Activated naive CD4-positive, alpha-beta T cell treated with anti-CD3 and anti-CD28 coated beads, Interleukin-2, amount 50 U/mL, for 24 hours (primary cell): ENCODE measurements at regions not wholly inside any gene's neighbourhood (a gene's known extent, or its start where the extent isn't known, plus 50 kb on each side); places are given as distances from the start of the nearest gene placed in this dataset.

Experiments used
- H3K27ac Mint-ChIP-seq: one replicate; pipeline ENCODE4 v1.8.0; 2021; ENCODE audit warnings: mild to moderate bottlenecking, mixed read lengths
- H3K27me3 Mint-ChIP-seq: one replicate; pipeline ENCODE4 v1.8.0; 2021; ENCODE audit warnings: mixed read lengths
- H3K36me3 Mint-ChIP-seq: one replicate; pipeline ENCODE4 v1.8.0; 2021; ENCODE audit warnings: mixed read lengths
- H3K4me1 Mint-ChIP-seq: one replicate; pipeline ENCODE4 v1.8.0; 2021; ENCODE audit warnings: mixed read lengths
- H3K4me3 Mint-ChIP-seq: one replicate; pipeline ENCODE4 v1.8.0; 2021; ENCODE audit warnings: mild to moderate bottlenecking, mixed read lengths
- H3K9me3 Mint-ChIP-seq: one replicate; pipeline ENCODE4 v1.8.0; 2021; ENCODE audit warnings: mixed read lengths

DNA sequence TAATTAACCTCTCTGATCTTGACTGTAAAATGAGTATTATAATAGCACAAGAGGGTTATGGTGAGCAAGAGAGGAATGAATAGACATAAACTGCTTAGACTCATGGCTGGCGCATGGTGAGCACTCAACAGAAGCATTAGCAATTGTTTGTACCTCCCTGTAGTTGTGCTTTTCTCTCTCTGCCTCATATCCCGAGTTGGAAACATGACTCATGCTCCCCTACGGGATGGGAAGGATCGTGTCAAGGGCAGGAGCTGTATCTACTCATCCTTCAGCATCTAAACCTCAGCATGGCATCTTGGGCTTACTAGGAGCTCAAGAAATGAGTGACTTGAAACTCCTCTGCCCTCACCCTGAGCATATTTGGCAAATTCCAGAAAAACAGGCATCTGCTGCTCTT is 299.6 kb downstream of the MAP2K4 start:
- Mint-ChIP-seq H3K36me3 (no peaks in the 10 kb centered on the region), H3K9me3 (peaks cover 9% of the 10 kb centered on the region), H3K4me3 (no peak overlapping the region), H3K27me3 (no peaks in the 10 kb centered on the region), H3K4me1 (no peaks in the 10 kb centered on the region), H3K27ac (no peak overlapping the region)

DNA sequence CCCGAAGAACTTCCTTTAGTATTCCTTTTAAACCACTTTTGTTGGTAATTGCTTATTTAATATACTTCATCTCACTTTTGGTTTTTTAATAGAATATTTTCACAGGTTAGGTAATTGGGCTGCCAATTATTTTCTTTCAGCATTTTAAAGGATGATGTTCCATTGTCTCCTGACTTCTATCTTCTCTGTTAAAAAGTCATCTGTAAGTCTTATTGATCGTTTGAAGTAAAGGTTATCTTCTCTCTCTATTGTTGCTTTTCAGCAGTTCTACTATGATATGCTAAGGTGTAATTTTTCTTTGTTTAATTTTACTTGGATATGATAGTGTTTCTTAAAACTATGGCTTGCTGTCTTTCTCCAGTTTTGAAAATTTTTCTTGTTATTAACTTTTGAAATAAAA is 307.5 kb downstream of the MAP2K4 start:
- H3K27me3 Mint-ChIP-seq, result no peaks in the 10 kb centered on the region
- peaks cover 3% of the 10 kb centered on the region for H3K36me3 Mint-ChIP-seq
- no peaks in the 10 kb centered on the region for H3K4me1 Mint-ChIP-seq
- no peak overlapping the region for H3K4me3 Mint-ChIP-seq
- H3K9me3 Mint-ChIP-seq, result peaks cover 26% of the 10 kb centered on the region
- H3K27ac Mint-ChIP-seq, result no peak overlapping the region

DNA sequence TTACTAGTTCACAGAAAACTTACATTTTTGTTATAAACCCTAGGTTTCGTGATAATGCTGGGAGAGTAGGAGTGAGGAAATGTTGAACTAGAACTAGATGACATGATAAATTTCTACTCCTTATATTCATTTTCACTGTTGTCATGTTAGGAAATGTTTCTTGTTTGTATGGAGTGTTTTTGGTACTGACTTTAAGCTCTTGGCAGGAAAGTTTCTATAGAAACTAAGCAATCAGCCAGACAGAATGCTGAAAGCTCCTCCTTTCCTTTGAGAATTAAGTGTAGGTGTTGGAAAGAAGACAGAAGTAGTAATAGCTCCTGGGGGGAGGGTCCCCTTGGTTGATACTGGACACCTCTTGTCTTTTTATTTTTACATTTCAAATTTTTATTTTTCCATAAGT is 309.8 kb downstream of the MAP2K4 start:
- Mint-ChIP-seq H3K27ac (no peak overlapping the region), H3K27me3 (no peaks in the 10 kb centered on the region)

DNA sequence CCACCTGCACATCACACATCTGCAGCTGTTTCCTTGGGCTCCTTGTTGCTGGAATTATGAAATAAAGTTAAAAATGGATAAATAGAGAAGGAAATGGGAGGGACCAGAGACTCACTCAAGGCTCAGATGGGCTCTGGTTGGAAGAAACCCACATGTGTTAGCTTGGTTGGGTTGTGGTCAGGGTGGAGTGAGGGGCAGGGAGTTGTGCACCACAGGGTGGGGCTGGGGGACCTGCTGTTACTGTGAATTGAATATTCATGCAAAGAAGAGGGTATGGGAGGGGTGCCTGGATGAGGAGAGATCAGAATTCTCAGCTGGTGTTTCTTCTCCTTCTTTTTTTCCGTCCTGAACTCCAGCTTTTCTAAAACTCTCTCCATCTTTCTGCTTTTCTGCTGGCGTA is 320.7 kb downstream of the MAP2K4 start:
- H3K9me3 Mint-ChIP-seq, result peaks cover 5% of the 10 kb centered on the region
- H3K27me3 Mint-ChIP-seq, result peaks cover 1% of the 10 kb centered on the region
- no peak overlapping the region for H3K27ac Mint-ChIP-seq
- no peaks in the 10 kb centered on the region for H3K4me1 Mint-ChIP-seq
- H3K4me3 Mint-ChIP-seq, result no peak overlapping the region
- no peaks in the 10 kb centered on the region for H3K36me3 Mint-ChIP-seq

More for the DNA sequence above, 309.8 kb downstream of the MAP2K4 start:
- peaks cover 3% of the 10 kb centered on the region for H3K36me3 Mint-ChIP-seq
- H3K4me1 Mint-ChIP-seq, result no peaks in the 10 kb centered on the region
- H3K4me3 Mint-ChIP-seq, result no peak overlapping the region
- peaks cover 26% of the 10 kb centered on the region for H3K9me3 Mint-ChIP-seq

- Mint-ChIP-seq H3K4me3 (no peak overlapping the region), H3K9me3 (peaks cover 5% of the 10 kb centered on the region), H3K4me1 (no peaks in the 10 kb centered on the region), H3K27ac (no peak overlapping the region), H3K36me3 (no peaks in the 10 kb centered on the region), H3K27me3 (peaks cover 1% of the 10 kb centered on the region)
Observed at GRCh38 chr17:12342161-12342560, 321.5 kb downstream of the MAP2K4 start.

DNA sequence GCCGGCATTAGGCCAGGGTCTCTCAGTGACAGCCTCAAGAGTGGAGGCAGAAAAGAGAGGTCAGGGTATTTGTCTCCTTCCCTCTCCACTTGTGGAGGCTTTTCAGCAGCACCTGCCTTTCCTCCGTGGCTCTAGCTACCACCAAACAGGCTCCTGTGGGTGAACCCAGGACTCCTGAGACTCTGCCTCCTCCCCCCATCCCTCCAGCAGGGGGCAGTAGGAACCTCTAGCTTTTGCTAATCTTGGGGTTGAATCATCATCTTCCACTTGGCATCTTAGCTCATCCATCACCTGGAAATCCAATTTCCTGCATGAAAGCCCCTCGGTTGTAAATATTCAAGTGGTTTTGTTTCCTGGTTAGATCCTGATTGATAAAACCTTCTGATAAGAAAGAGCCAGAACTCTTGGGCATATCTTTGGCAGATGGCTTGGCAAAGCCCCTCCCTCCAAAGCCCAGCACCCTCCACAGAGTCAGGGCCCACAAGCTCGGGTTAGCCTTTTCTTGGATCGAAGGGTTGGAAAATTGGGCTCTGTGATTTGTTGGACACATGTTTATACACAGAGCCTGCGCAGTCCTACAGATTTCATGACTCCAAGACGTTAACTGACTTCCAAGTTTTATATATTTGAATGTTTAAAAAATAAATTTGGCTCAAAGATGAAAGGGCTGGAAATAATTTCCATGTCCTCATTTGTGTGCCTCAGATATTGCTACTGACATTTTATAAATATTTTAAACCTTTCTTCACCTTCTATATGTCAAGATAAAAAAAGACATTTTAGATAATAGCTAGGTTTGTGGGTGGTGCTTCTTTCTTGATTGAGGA is 322.1 kb downstream of the MAP2K4 start:
- no peaks in the 10 kb centered on the region for H3K4me1 Mint-ChIP-seq
- H3K36me3 Mint-ChIP-seq, result no peaks in the 10 kb centered on the region
- peaks cover 1% of the 10 kb centered on the region for H3K27me3 Mint-ChIP-seq
- H3K9me3 Mint-ChIP-seq, result peaks cover 5% of the 10 kb centered on the region
- H3K4me3 Mint-ChIP-seq, result no peak overlapping the region
- H3K27ac Mint-ChIP-seq, result no peak overlapping the region

GRCh38 chr17:12348476-12348875 is 317.2 kb upstream of the MYOCD start:
- Mint-ChIP-seq H3K27me3 (no peaks in the 10 kb centered on the region), H3K36me3 (no peaks in the 10 kb centered on the region), H3K4me1 (no peaks in the 10 kb centered on the region), H3K4me3 (no peak overlapping the region), H3K9me3 (peaks cover 16% of the 10 kb centered on the region), H3K27ac (no peak overlapping the region)

- no peaks in the 10 kb centered on the region for H3K36me3 Mint-ChIP-seq
- no peaks in the 10 kb centered on the region for H3K27me3 Mint-ChIP-seq
- H3K27ac Mint-ChIP-seq, result no peak overlapping the region
- peaks cover 16% of the 10 kb centered on the region for H3K9me3 Mint-ChIP-seq
- H3K4me1 Mint-ChIP-seq, result no peaks in the 10 kb centered on the region
- no peak overlapping the region for H3K4me3 Mint-ChIP-seq
Observed at GRCh38 chr17:12349297-12349696, 316.4 kb upstream of the MYOCD start.

DNA sequence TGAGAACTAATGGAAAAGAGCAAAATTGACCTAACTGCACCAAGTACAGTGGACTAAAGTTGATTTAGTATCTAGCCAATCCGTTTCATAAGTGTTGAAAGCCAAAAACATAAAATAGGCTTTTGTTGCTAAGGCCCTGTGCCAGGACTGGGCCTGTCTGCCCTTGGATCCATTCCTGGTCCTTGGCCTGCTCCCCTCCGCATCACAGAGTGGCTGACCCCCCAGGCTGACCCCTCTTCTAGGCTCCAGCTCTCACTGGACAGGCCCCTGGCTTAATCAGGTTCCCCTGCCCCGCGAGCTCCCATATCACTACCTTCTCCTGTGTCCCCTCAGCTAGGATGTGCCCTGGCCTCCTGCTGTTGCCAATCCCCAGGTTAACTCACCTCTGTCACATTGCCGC is 313.6 kb upstream of the MYOCD start:
- Mint-ChIP-seq H3K27me3 (no peaks in the 10 kb centered on the region), H3K9me3 (peaks cover 15% of the 10 kb centered on the region), H3K36me3 (no peaks in the 10 kb centered on the region), H3K4me3 (no peak overlapping the region), H3K4me1 (no peaks in the 10 kb centered on the region), H3K27ac (no peak overlapping the region)

GRCh38 chr17:12357600-12357999 is 308.1 kb upstream of the MYOCD start:
- Mint-ChIP-seq H3K27me3 (no peaks in the 10 kb centered on the region), H3K36me3 (no peaks in the 10 kb centered on the region), H3K27ac (no peak overlapping the region), H3K9me3 (peaks cover 9% of the 10 kb centered on the region), H3K4me3 (no peak overlapping the region), H3K4me1 (no peaks in the 10 kb centered on the region)

- no peak overlapping the region for H3K4me3 Mint-ChIP-seq
- H3K4me1 Mint-ChIP-seq, result no peaks in the 10 kb centered on the region
- H3K27ac Mint-ChIP-seq, result no peak overlapping the region
- no peaks in the 10 kb centered on the region for H3K36me3 Mint-ChIP-seq
- no peaks in the 10 kb centered on the region for H3K27me3 Mint-ChIP-seq
- peaks cover 9% of the 10 kb centered on the region for H3K9me3 Mint-ChIP-seq
Observed at GRCh38 chr17:12358477-12358876, 307.2 kb upstream of the MYOCD start.

DNA sequence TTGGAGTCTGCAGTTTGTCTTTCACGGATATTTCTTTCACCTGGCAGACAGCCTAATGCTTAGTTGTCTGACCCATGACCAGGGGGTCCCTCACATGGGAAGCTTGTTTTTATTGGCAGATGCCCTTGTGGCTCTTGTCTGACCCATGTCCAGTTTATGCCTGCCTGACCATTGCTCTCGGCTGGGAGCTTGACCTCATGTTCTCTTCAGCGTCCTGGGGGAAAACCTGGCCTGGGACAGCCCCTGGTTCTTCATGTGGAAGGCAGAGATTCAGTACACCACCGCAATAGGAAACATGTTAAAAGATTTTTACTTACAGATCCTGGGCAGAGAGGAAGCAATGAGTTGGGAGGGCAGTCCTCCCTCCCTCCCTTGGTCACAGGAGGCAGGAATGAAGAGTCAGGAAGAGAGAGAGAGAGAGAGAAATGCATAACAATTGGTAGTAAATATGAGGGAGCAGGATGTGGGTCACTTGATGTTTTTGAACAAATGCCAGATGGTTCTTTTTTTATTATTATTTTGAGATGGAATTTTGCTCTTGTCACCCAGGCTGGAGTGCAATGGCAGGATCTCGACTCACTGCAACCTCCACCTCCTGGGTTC is 302.7 kb upstream of the MYOCD start:
- H3K27me3 Mint-ChIP-seq, result no peaks in the 10 kb centered on the region
- peaks cover 5% of the 10 kb centered on the region for H3K9me3 Mint-ChIP-seq
- no peaks in the 10 kb centered on the region for H3K4me1 Mint-ChIP-seq
- no peaks in the 10 kb centered on the region for H3K36me3 Mint-ChIP-seq
- H3K4me3 Mint-ChIP-seq, result no peak overlapping the region
- no peak overlapping the region for H3K27ac Mint-ChIP-seq

DNA sequence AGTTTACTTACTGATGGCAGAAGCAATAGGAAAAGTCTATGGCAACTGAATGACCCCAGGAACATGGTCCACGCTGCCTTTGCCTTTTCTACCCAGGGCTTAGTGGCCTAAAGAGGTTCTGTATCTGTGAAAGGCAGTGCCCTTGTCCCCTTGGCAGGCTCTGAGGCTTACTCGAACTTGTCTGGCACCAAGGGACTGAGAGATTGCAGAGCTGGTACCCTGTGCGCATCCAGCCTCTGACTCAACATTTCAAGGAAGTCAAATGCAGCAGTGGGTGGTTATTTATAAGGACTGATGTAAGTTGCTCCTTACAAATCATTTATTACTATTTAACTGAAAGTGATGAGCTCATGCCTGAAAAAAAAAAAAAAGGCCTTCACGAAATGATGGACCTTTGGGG is 299.9 kb upstream of the MYOCD start:
- Mint-ChIP-seq H3K4me3 (no peak overlapping the region), H3K36me3 (no peaks in the 10 kb centered on the region), H3K27ac (no peak overlapping the region), H3K4me1 (no peaks in the 10 kb centered on the region), H3K9me3 (peaks cover 5% of the 10 kb centered on the region), H3K27me3 (peaks cover 2% of the 10 kb centered on the region)

DNA sequence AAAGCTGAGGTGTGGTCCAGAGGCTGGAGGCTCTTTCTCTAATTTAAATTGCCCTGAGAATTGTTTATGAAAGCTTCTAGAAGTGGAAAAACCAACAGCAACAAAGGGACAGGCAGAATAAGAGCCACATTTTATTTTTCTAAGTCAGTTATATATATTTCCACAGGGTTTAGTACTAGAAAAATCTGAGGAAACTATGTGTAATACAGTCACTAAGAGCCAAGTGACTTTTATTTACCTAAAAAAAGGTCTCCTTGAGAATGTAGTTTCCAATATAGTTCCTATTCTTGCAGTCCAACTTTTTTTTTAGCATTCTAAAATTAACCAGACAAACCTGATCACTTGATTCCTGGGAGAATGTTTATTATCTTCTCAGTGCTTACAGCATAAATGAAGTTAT is 296.6 kb upstream of the MYOCD start:
- Mint-ChIP-seq H3K27ac (no peak overlapping the region), H3K9me3 (peaks cover 5% of the 10 kb centered on the region), H3K4me1 (no peaks in the 10 kb centered on the region), H3K36me3 (no peaks in the 10 kb centered on the region), H3K27me3 (peaks cover 2% of the 10 kb centered on the region), H3K4me3 (no peak overlapping the region)

- Mint-ChIP-seq H3K9me3 (no peaks in the 10 kb centered on the region), H3K27ac (peak overlapping the region; percentile 26), H3K36me3 (no peaks in the 10 kb centered on the region), H3K4me3 (no peak overlapping the region), H3K4me1 (no peaks in the 10 kb centered on the region), H3K27me3 (no peaks in the 10 kb centered on the region)
Observed at GRCh38 chr17:12376276-12376675, 289.4 kb upstream of the MYOCD start.

DNA sequence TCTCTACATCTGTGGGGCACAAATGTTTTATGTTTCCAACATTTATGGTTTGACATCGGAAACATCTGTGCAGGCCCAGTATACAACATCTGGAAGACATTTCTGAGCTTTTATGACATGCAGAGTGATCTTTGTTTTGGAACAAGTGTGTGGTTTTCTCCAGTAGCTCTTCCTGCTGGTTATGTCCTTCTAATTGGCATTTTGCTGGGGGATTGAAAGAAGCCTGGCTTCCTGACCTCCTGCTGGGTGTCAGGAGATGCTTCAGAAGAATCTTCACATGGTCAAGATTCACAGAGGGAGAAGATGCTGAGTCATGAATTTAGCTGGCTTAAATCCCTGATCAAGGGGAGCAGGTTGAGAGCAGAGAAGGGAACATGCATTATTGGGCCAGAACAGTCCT is 279.5 kb upstream of the MYOCD start:
- Mint-ChIP-seq H3K4me3 (no peak overlapping the region), H3K9me3 (no peaks in the 10 kb centered on the region), H3K27ac (no peak overlapping the region), H3K36me3 (no peaks in the 10 kb centered on the region), H3K4me1 (no peaks in the 10 kb centered on the region), H3K27me3 (no peaks in the 10 kb centered on the region)
